HepG2 (cell line): ENCODE measurements at regions not wholly inside any gene's neighbourhood (a gene's known extent, or its start where the extent isn't known, plus 50 kb on each side); places are given as distances from the start of the nearest gene placed in this dataset.

Experiments
- FOXM1 ChIP-seq: sonication (generic); formaldehyde crosslinking; IDR thresholded peaks from 2 replicates; pipeline ENCODE4 v1.5.0; 2020; ENCODE audit warnings: missing genetic modification reagents
- GLI4 ChIP-seq: sonication (generic); formaldehyde crosslinking; IDR thresholded peaks from 2 replicates; pipeline ENCODE4 v1.5.1; 2020; ENCODE audit warnings: missing genetic modification reagents, mild to moderate bottlenecking, moderate library complexity, borderline replicate concordance
- ISL2 ChIP-seq: sonication (generic); formaldehyde crosslinking; IDR thresholded peaks from 2 replicates; pipeline ENCODE4 v1.5.0; 2020; ENCODE audit warnings: missing genetic modification reagents
- KAT2B ChIP-seq: fragments of 150-350 bp; IDR thresholded peaks from 2 replicates; pipeline ENCODE4 v1.6.1; 2014; ENCODE audit warnings: low read depth, low read length, borderline replicate concordance
- MAF1 ChIP-seq: sonication (generic); formaldehyde crosslinking; IDR thresholded peaks from 2 replicates; pipeline ENCODE4 v1.5.0; 2020; ENCODE audit warnings: missing genetic modification reagents, borderline replicate concordance
- RERE ChIP-seq: IDR thresholded peaks from 2 replicates; pipeline ENCODE4 v1.6.1; 2016; ENCODE audit warnings: low read depth, missing genetic modification reagents, missing compliant biosample characterization
- REXO4 ChIP-seq: sonication (generic); formaldehyde crosslinking; IDR thresholded peaks from 2 replicates; pipeline ENCODE4 v1.8.0; 2022; ENCODE audit warnings: missing genetic modification reagents, mild to moderate bottlenecking, borderline replicate concordance
- SP5 ChIP-seq: IDR thresholded peaks from 2 replicates; pipeline ENCODE4 v1.6.1; 2016; ENCODE audit warnings: low read depth, borderline replicate concordance
- THRA ChIP-seq: sonication (generic); formaldehyde crosslinking; IDR thresholded peaks from 2 replicates; pipeline ENCODE4 v1.4.0; 2020; ENCODE audit warnings: missing genetic modification reagents, borderline replicate concordance
- ZBTB7A ChIP-seq: sonication (generic); formaldehyde crosslinking; IDR thresholded peaks from 2 replicates; pipeline ENCODE4 v1.8.0; 2022; ENCODE audit warnings: mild to moderate bottlenecking, missing genetic modification reagents
- ZNF124 ChIP-seq: sonication (generic); formaldehyde crosslinking; IDR thresholded peaks from 2 replicates; pipeline ENCODE4 v1.4.0; 2020; ENCODE audit warnings: missing genetic modification reagents
- ZNF138 ChIP-seq: sonication (generic); formaldehyde crosslinking; IDR thresholded peaks from 2 replicates; pipeline ENCODE4 v1.5.0; 2020; ENCODE audit warnings: mild to moderate bottlenecking, low read depth, missing genetic modification reagents
- ZNF160 ChIP-seq: sonication (generic); formaldehyde crosslinking; IDR thresholded peaks from 2 replicates; pipeline ENCODE4 v1.8.0; 2022; ENCODE audit warnings: mild to moderate bottlenecking, inconsistent platforms, missing genetic modification reagents
- ZNF180 ChIP-seq: sonication (generic); formaldehyde crosslinking; IDR thresholded peaks from 2 replicates; pipeline ENCODE4 v1.4.0; 2020; ENCODE audit warnings: low read depth, missing genetic modification reagents, borderline replicate concordance
- ZNF230 ChIP-seq: sonication (generic); formaldehyde crosslinking; IDR thresholded peaks from 2 replicates; pipeline ENCODE4 v1.4.0; 2020; ENCODE audit warnings: mild to moderate bottlenecking, missing genetic modification reagents
- ZNF276 ChIP-seq: sonication (generic); formaldehyde crosslinking; IDR thresholded peaks from 2 replicates; pipeline ENCODE4 v1.4.0; 2020; ENCODE audit warnings: mild to moderate bottlenecking, low read depth, missing genetic modification reagents
- ZNF503 ChIP-seq: sonication (generic); formaldehyde crosslinking; IDR thresholded peaks from 2 replicates; pipeline ENCODE4 v1.4.0; 2020; ENCODE audit warnings: missing genetic modification reagents
- ZNF629 ChIP-seq: sonication (generic); formaldehyde crosslinking; conservative IDR thresholded peaks from 2 replicates; pipeline ENCODE4 v1.5.0; 2020; ENCODE audit warnings: missing genetic modification reagents
- ZNF746 ChIP-seq: sonication (generic); formaldehyde crosslinking; IDR thresholded peaks from 2 replicates; pipeline ENCODE4 v1.8.0; 2022; ENCODE audit warnings: mild to moderate bottlenecking, missing genetic modification reagents
- ZNF773 ChIP-seq: sonication (generic); formaldehyde crosslinking; IDR thresholded peaks from 2 replicates; pipeline ENCODE4 v1.4.0; 2020; ENCODE audit warnings: missing genetic modification reagents, borderline replicate concordance

- TF ChIP-seq REXO4 (CRISPR knock-in tag) (no peak), THRA (peak; percentile 96; the same call in 1 of the 2 replicates), ISL2 (CRISPR knock-in tag) (peak; percentile 90), SP5 (CRISPR knock-in tag) (peak; percentile 75; the same call in 1 of the 2 replicates), ZNF629 (CRISPR knock-in tag) (0 out of 2 replicates have a peak, but pooled peaks have one; percentile 8), ZNF160 (0 out of 2 replicates have a peak, but pooled peaks have one; percentile 70), RERE (CRISPR knock-in tag) (peak; percentile 84), KAT2B (no peak), ZNF276 (0 out of 2 replicates have a peak, but pooled peaks have one; percentile 32), ZNF230 (CRISPR knock-in tag) (no peak), ZNF180 (no peak), MAF1 (no peak), ZNF773 (CRISPR knock-in tag) (no peak), ZBTB7A (no peak; the same call in 1 of the 2 replicates), FOXM1 (CRISPR knock-in tag) (no peak), ZNF503 (CRISPR knock-in tag) (peak; percentile 95), GLI4 (CRISPR knock-in tag) (no peak), ZNF138 (CRISPR knock-in tag) (no peak), ZNF746 (CRISPR knock-in tag) (peak; percentile 86), ZNF124 (no peak)
Measured at GRCh38 chr19:56978023-56978565, 137.6 kb upstream of the PEG3 start (continued).
